GM21423 (cell line): ENCODE measurements at regions not wholly inside any gene's neighbourhood (a gene's known extent, or its start where the extent isn't known, plus 50 kb on each side); places are given as distances from the start of the nearest gene placed in this dataset.
"Not testable (repeated sequence)": the region's sequence is repeated elsewhere in the genome, so short reads cannot be mapped to it uniquely, and the experiment has no call there.

Experiments used
- ATAC-seq: cut with Tn5 transposase; IDR thresholded peaks from one replicate; pipeline ENCODE4 v1.9.1; 2021; ENCODE audit warnings: mild to moderate bottlenecking, moderate library complexity; ENCODE audit not compliant: unreplicated experiment

DNA sequence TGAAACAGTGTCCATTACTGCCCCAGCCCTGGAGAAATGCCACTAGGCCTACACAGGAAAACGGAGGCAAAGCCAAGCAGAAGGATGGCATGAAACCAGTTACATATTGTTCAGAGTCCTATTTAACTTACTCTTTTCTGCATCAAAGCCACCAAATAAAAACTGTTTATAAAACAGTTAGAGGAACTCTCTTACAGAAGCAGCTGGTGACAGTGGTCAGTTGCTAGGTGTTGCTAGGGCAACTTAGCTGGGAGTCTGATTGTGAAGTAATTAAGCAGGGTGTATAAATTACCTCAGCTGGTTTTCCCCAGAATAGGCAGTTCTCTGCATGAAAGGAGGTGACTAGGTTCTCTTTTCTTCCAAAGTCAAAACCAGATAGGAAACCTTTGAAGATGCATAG is 115.6 kb upstream of the ZBED5 start:
- no peak for ATAC-seq

DNA sequence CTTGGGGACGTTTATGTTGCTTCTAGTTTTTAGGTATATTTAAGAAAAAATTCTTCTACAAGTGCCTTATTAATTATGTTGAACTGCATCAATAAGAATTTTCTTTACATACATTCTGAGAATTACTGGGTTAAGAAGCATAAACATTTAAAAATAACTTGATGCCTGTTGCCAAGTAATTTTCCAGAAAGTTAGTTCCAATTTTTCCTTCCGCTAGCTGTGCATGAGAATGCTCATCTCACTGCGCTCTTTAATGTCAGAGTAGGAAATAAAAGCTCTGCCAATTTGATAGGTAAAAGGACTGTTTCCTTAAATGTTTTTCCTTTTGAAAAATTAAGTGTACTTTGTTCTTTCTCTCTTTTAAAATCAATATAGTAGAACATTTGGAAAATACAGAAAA is 113.1 kb upstream of the ZBED5 start:
- ATAC-seq, result no peak

DNA sequence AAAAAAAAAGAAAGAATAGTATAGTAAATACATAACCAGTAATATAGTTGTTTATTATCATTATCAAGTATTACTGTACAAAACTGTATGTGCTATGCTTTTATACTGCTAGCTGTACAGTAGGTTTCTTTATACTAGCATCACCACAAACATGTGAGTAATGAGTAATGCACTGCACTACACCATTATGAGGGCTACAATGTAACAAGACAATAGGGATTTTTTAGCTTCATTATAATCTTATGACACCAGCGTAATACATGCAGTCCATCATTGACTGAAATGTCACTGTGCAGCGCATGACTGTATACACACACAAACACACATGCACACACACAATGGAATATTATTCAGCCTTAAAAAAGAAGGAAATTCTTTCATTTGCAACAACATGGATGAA is 111.5 kb upstream of the ZBED5 start:
- no peak for ATAC-seq

DNA sequence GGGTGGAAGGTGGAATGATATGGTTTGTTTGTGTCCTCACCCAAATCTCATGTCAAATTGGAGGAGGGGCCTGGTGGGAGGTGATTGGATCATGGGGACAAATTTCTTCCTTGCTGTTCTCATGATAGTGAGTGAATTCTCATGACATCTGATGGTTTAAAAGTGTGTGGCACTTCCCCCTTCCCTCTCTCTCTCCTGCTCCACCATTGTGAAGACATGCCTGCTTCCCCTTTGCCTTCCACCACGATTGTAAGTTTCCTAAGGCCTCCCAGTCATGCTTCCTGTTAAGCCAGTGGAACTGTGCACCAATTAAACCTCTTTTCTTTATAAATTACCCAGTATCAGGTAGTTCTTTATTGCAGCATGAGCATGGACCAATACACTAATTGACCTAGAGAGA is 99.0 kb upstream of the ZBED5 start:
- ATAC-seq, result not testable (repeated sequence)

DNA sequence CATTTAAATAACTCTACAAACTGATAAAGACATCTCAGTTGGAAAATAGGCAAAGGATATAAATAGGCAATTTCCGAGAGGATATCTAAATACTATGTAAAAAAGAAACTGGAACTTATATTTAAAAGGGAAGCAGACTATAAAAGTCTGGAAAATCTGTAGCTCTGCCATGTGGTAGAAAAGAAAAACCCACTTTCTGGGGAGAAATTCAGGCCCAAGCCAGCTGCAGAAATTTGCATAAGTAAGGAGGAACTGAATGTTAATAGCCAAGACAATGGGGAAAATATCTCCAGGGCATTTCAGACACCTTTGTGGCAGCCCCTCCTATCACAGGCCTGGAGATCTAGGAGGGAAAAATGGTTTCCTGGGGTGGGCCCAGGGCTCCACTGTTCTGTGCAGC is 97.8 kb upstream of the ZBED5 start:
- no peak for ATAC-seq

DNA sequence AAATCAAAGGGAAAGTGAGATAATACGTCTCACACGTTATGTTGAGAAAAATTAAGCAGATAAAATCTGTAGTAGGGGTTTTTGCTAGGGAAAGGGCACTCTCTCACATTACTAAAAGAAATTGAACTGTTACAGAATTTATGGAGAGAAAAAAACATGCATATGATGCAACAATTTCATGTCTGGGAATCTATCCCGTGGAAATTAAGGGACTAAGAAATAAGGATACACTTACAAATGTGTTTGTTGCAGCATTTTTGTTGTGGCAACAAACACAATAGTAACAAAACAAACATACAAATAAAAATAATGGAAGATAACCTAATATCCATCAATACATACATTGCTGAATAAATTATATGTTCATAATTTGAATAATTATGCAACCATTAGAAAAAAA is 96.3 kb upstream of the ZBED5 start:
- no peak for ATAC-seq

DNA sequence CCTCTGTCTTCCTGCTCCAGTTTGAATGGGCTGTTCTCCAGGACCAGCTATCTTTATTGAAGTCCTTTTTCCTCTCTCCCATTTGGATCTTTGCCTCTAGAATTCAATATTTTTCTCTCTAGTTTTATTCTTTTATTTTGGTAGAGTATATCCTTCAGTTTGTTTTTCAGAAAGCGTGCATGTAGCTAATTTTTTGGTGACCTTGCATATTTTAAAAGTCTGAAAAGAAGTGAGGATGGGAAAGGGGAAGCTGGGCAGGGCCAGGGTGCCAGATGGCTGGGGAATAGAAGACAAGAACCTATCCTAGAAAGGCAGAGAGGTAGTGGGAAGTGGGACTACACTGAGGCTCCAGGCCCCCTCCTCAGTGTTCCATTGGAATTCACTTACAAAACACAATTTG is 95.0 kb upstream of the ZBED5 start:
- no peak for ATAC-seq

DNA sequence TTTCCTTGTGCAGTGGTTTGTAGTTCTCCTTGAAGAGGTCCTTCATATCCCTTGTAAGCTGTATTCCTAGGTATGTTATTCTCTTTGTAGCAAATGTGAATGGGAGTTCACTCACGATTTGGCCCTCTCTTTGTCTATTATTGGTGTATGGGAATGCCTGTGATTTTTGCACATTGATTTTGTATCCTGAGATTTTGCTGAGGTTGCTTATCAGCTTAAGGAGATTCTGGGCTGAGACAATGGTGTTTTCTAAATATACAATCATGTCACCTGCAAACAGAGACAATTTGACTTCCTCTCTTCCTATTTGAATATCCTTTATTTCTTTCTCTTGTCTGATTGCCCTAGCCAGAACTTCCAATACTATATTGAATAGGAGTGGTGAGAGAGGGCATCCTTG is 90.1 kb upstream of the ZBED5 start:
- ATAC-seq, result not testable (repeated sequence)

DNA sequence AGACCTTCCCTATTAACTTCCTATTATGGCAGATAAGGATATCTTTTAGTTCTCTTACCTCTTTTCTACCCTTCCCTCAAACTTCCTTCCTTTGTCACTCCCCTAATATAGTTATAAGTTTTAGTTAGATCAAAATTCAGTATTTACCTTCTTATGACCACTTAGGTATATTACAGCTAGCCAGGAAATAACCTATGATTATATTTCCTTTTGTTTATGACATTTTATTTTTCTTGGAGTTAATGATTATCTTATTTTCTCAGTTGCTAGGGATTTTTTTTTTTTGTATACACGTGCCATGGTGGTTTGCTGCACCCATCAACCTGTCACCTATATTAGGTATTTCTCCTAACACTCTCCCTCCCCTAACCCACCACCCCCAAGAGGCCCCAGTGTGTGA is 88.2 kb upstream of the ZBED5 start:
- ATAC-seq, result no peak

DNA sequence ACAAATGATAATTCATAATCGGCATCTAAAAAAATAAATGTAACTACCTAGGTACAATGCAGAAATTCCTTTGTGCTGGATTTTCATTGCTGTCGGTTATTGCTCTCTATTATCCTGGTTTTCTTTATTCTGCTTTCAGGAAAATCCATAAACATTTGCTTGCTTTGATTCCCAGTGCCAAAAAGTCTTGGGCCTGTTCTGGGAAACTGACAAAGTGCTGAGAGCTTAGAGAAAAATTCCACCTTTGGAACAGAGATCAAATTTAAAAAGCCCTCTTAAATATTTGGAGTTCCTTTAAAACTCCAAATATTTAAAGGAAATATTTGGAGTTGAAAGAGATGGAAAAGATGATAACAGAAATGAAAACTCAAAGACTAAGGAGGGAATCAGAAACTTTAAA is 87.3 kb upstream of the ZBED5 start:
- no peak for ATAC-seq

DNA sequence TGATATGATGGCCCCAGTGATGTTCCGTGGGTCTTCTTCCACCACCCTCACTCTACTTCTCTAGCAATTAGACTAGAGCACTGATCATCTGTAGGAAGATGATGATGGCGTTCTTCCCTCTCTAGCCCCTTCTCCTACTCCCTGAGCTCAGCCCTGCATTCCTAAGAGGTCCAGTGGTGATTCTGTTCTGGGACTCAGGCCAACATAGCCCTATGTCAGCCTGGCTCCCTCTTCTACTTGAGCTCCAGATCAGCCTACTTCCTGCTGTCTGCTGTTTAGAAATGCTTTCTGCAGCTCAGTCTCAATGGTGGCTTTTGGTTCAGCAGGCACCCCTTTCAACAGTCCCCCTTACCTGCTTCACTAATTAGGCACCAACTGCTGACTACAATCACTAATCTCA is 86.1 kb upstream of the ZBED5 start:
- no peak for ATAC-seq

DNA sequence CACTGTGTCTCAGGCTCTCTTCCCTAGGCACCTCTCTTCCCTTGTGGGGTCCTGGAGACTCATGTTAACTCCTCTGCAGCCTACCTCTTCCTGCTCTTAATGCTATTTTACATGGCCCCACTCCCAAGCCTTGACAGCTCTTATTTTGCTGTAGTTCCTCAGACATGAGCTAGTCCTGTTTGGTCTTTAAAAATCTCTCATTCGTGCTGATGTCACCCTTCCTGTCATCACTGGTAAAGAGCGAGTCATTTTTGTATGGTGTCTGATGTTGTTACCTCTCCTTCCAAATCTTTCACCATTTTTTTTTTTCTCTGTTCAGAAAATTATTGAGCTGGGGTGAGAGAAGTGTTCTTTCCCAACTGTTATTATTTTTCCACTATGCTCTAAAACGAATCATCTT is 84.8 kb upstream of the ZBED5 start:
- no peak for ATAC-seq

DNA sequence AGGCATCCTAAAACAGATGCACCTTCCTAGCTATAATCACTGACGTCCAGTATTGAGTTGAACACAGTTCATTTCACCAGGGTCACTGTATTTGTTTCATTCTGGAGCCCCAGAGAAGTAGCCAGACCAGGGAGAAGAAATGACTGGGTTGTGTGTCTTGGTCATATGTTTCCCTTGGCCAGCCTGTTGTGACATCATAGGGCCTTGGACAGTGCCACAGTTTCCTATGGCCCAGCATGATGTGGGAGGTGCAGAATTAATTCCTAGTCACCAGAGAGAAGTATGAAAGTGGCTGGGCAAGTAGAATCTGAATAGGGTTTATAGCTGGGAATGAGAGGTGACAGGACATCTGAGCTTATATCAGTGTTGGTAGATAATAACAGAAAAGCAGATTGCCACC is 84.0 kb upstream of the ZBED5 start:
- no peak for ATAC-seq

DNA sequence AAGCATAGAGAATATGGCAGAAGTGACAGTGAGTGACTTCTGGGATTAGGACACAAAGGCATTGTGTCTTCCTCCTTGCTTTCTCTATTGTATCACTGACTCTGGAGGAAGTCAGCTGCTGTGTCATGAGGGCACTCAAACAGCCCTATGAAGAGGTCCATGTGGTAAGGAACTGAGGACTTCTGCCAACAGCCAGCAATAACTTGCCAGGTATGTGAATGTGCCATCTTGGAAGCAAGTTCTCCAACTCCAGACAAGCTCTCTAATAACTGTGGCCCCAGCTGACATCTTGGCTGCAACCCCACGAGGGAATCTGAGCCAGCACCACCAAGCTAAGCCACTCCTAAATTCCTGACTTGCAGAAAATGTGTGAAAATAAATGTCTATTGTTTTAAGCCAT is 83.6 kb upstream of the ZBED5 start:
- ATAC-seq, result no peak

DNA sequence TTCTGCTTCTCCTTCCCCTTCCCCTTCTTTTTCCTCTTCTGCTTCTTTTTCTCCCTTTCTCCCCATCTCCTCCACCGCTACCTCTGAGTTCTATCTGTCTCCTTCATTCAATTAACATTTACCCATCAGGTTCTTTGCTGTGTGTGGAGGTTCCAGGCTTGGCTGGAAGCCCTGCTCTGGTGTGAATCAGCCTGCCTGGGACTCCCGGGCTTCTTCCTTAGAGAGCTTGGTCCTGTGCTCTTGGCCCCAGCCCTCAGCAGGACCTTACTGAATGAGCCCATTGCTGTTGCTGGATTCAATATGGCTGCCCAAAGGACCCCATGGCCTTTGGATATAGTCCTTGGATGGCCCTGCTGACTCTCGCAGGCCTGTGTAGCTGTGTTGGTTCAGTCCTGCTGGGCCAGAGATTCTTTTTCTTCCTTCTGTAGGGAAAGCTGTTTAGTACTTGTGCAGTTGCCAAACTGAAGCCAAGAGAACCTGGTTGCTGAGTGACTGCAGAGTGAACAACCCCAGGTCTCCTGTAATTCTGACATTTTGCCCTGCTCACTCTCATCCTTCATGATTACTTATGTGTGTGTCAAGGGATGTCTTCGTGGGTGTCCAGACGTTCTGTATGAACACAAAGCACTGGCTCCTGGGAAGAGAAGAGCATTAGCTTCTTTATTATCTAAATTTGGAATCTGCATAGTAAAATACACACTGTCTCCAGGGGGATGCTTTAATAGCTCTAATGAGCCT is 81.0 kb upstream of the ZBED5 start:
- ATAC-seq, result no peak

DNA sequence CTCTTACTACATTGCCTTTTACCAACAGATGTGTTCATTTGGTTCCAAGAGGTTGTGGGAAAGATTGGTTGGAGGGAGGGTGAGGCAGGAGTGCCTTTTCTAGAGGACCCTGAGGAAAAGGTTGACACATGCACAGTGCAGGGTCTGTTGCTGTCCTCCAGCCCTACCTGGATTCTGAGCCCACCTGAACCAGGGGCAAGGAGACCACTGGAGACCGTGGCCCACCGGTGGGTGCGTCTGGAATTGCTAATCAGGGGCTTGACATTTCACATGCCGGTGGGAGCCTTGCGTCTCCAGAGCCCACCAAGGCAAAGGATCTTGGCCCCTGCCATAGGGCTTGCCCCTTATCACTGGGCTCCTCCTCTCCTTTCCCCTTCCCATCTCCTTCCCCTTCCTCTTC is 80.4 kb upstream of the ZBED5 start:
- no peak for ATAC-seq

DNA sequence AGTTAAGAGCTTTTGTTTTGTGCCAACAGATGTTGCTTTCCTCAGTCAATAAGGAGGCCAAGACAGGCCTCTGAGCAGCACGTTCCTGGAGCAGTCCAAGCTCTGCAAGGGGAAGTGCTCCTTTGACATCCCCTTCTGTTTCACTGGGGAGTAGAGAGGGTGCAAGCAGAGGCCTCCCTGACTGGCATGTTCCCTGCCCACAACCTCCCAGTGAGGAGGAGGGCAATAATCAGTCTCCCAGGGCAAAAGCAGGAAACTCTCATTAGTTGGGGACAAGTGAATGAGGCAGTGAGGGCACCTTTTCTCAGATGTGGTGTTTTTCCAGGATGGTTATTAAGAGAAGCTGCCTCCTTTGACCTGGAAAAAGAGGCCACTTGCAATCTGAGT is 79.5 kb upstream of the ZBED5 start:
- no peak for ATAC-seq

DNA sequence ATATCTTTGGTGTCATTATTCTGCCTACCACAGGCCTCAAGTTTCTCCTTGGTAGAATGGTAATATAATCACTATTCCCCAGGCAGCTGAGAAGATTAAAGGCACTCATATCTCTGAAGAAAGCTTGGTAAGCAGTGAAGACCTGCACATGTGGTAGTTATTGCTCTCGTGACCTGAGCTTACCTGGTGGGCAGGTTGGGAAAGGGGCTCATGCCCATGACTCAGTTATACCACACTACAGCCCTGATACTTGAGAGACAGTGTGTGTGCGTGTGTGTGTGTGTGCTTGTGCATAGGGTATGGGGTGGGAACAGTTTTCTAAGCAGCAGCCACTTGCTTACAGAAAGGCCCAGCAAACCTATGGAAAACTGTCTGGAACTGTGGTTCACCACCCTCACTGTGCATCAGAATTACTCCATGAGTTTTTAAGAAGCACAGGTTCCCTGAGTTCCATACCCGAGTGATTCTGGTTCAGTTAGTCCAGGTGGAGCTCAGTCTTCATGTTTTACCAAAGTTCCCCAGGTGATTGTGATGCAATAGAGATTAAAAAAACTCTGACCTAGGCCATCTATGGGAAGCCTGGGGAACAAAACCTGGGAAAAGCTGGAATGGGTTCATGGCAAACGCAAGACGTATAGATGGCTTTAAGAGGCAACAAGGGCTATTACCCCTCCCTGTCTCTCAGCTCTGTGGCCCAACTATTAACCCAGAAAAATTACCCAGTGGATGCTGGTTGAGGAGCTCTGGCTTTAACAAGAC is 79.0 kb upstream of the ZBED5 start:
- no peak for ATAC-seq

DNA sequence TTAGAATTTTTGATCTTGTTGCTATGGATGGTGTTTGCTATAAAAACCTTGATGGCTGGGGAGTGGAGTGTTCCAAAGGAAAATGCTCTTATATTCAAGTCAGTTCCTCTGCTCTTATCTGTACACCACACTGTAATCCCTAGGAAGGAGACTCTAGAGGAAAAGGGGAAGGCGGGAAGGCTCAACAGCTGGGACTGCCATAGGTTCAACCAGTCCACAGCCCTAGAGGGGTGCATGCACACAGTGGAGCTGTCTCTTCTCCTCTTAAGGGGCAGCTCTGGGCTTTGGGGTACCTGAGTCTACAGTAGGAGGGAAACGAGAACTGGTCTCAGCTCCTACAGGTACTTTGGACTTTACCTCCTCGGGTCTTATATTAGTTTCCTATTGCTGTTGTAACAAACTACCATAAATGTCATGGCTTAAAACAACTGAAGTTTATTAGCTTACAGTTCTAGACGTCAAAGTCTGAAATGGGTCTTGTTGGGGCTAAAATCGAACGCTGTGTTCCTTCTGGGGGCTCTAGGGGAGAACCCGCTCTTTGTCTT is 77.2 kb upstream of the ZBED5 start:
- no peak for ATAC-seq

DNA sequence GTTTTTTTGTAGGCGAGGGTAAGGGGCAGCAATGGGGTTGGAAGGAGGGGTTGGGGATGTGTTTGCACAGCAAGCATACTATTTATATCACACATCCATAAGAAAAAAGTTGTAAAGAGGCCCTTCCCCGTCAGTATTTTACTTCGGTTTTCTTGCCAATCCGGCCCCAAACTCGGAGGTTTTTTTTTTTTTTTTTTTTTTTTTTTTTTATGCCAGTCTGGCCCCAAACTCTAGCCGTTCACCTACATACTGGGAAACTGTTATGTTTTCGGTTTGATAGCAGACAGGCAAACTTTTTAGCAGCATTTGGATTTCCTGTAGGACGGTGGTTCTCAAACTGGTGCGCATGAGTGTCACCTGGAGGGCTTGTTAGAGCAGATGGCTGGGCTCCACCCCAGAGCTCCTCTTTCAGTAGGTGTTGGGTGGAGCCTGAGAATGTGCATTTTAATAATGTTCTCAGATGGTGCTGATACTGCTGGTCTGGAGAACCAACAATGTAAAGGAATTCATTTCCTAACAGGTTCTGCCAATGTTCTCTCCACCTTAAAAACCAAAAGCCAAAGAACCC is 76.5 kb upstream of the ZBED5 start:
- ATAC-seq, result no peak

DNA sequence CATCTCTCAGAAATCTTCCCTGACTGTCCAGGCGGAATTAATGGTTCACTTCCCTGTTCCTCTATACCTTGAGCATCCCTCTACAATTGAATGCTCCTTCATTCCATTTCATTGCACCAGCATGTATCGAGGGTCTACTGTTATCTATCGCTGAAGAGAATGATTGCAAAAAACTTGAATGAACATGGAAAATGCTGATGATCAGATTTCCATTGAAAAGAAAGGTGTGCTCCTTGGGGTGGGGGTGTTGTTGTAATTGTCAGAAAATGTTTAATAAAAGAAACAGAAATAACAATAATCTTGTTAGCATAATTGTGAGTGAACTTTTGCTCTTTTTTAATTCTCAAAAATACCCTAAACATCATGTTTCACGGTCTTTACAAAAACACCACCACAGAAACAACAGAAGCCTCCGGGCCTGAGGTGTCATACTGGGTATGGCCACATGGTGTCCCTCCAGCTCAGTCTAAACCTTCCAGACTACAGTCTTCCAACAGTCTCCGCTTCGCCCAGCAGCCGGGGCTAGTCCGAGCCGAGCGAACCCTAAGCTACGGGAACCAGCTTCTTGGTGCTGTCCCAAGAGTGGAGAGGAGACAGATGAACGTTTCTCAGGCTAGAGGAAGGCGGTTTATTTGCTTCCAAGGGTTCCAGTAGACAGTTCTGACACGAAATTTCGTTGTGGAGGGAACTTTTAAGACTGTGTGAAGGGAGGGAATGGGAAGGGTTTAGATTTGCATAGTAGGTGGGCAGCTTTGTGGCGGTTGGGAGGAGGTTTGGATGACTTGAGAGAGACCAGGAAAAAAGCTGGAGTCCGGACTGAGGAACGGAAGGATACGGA is 75.8 kb upstream of the ZBED5 start:
- ATAC-seq, result peak; percentile 78
